MM.1S (cell line): ENCODE measurements at regions not wholly inside any gene's neighbourhood (a gene's known extent, or its start where the extent isn't known, plus 50 kb on each side); places are given as distances from the start of the nearest gene placed in this dataset.
A peak's percentile ranks its signal among the peaks of the same experiment; 100 is the strongest.

Experiments
- DNase-seq: peaks from one replicate; pipeline ENCODE4 v3.0.0-alpha.2; 2015
- H2AFZ ChIP-seq: fragments of 300-600 bp; sonication (generic); 2 replicates; pipeline ENCODE4 v1.6.0; 2016; ENCODE audit warnings: antibody characterized with exemption, low read length
- H3F3A ChIP-seq: fragments of 300-600 bp; sonication (generic); 2 replicates; pipeline ENCODE4 v1.6.1; 2016; ENCODE audit warnings: mild to moderate bottlenecking, antibody characterized with exemption, low read length, moderate library complexity, mixed read lengths; ENCODE audit not compliant: insufficient read depth
- H3K27ac ChIP-seq: fragments of 300-600 bp; sonication (generic); 2 replicates; pipeline ENCODE4 v1.5.1; 2016; ENCODE audit warnings: mild to moderate bottlenecking, low read length
- H3K27me3 ChIP-seq: fragments of 300-600 bp; sonication (generic); replicated peaks from 2 replicates; pipeline ENCODE4 v1.6.0; 2016; ENCODE audit warnings: low read length; ENCODE audit not compliant: insufficient read depth
- H3K36me3 ChIP-seq: fragments of 300-600 bp; sonication (generic); replicated peaks from 2 replicates; pipeline ENCODE4 v1.6.1; 2016; ENCODE audit warnings: mild to moderate bottlenecking, low read length, mixed read lengths; ENCODE audit not compliant: insufficient read depth
- H3K4me1 ChIP-seq: fragments of 300-600 bp; sonication (generic); 2 replicates; pipeline ENCODE4 v1.6.1; 2016; ENCODE audit warnings: low read length, mixed read lengths
- H3K4me2 ChIP-seq: fragments of 300-600 bp; sonication (generic); 2 replicates; pipeline ENCODE4 v1.6.0; 2016; ENCODE audit warnings: low read depth, low read length
- H3K4me3 ChIP-seq: fragments of 300-600 bp; sonication (generic); 2 replicates; pipeline ENCODE4 v1.5.1; 2016; ENCODE audit warnings: low read length, mixed read lengths
- H3K79me2 ChIP-seq: fragments of 300-600 bp; sonication (generic); 2 replicates; pipeline ENCODE4 v1.6.1; 2016; ENCODE audit warnings: mixed run types, low read length, mixed read lengths
- H3K9ac ChIP-seq: fragments of 300-600 bp; sonication (generic); 2 replicates; pipeline ENCODE4 v1.6.1; 2016; ENCODE audit warnings: low read length, mixed read lengths
- H3K9me2 ChIP-seq: fragments of 300-600 bp; sonication (generic); replicated peaks from 2 replicates; pipeline ENCODE4 v1.6.1; 2016; ENCODE audit warnings: mild to moderate bottlenecking, low read length, mixed read lengths; ENCODE audit not compliant: insufficient read depth
- H3K9me3 ChIP-seq: fragments of 300-600 bp; sonication (generic); replicated peaks from 2 replicates; pipeline ENCODE4 v1.6.1; 2016; ENCODE audit warnings: mild to moderate bottlenecking, low read length, mixed read lengths; ENCODE audit not compliant: insufficient read depth
- H4K20me1 ChIP-seq: fragments of 300-600 bp; sonication (generic); 2 replicates; pipeline ENCODE4 v1.6.1; 2016; ENCODE audit warnings: mild to moderate bottlenecking, low read length, moderate library complexity, mixed read lengths; ENCODE audit not compliant: insufficient read depth
- EZH2 ChIP-seq: fragments of 300-600 bp; sonication (generic); optimal IDR thresholded peaks from 2 replicates; pipeline ENCODE3; 2017; ENCODE audit warnings: low read depth, mild to moderate bottlenecking, antibody characterized with exemption, low read length, mixed read lengths
- EZH2phosphoT487 ChIP-seq: fragments of 300-600 bp; sonication (generic); IDR thresholded peaks from 2 replicates; pipeline ENCODE4 v1.6.1; 2018; ENCODE audit warnings: antibody characterized with exemption, low read length
- TF ChIP-seq, protein P1 (sequence below): fragments of 300-600 bp; sonication (generic); IDR thresholded peaks from 2 replicates; pipeline ENCODE4 v1.5.1; 2016; ENCODE audit warnings: antibody characterized with exemption, low read length, mixed read lengths

DNA sequence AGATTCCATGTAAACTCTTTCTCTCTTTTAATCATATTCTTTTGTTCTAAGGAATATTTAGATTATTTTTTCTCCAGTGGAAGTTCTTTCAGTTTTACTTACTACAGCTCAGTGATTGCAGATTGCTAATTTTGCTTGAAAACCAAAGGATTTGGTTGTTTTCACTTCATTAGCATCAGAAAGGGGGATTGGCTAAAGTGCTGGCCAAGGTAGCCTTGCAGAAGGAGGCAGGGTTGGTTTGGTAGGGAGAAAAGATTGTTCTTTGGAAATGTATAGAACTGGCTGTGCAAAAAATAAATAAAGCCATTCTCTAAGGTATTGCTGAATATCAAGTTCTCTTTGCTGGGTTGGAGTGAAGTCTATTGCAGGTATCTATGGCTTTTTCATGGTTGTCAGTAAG, 92.6 kb downstream of the FAT3 start:
- Histone ChIP-seq H3K27me3 (no peaks in the 10 kb centered on the region), H3K9me3 (no peaks in the 10 kb centered on the region), H3K4me2 (no peak overlapping the region), H3K36me3 (no peaks in the 10 kb centered on the region), H3F3A (peaks cover 2% of the 10 kb centered on the region; the same call in 1 of the 2 replicates), H3K9me2 (no peaks in the 10 kb centered on the region), H3K4me3 (no peak overlapping the region), H3K79me2 (no peaks in the 10 kb centered on the region), H3K27ac (no peak overlapping the region), H2AFZ (no peak overlapping the region), H3K4me1 (peaks cover 5% of the 10 kb centered on the region; the same call in 1 of the 2 replicates), H4K20me1 (no peaks in the 10 kb centered on the region), H3K9ac (no peak overlapping the region)
- DNase-seq, result no peak
- TF ChIP-seq EZH2phosphoT487 (no peak), EZH2 (no peak)
- TF ChIP-seq, protein P1, sequence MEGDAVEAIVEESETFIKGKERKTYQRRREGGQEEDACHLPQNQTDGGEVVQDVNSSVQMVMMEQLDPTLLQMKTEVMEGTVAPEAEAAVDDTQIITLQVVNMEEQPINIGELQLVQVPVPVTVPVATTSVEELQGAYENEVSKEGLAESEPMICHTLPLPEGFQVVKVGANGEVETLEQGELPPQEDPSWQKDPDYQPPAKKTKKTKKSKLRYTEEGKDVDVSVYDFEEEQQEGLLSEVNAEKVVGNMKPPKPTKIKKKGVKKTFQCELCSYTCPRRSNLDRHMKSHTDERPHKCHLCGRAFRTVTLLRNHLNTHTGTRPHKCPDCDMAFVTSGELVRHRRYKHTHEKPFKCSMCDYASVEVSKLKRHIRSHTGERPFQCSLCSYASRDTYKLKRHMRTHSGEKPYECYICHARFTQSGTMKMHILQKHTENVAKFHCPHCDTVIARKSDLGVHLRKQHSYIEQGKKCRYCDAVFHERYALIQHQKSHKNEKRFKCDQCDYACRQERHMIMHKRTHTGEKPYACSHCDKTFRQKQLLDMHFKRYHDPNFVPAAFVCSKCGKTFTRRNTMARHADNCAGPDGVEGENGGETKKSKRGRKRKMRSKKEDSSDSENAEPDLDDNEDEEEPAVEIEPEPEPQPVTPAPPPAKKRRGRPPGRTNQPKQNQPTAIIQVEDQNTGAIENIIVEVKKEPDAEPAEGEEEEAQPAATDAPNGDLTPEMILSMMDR, result no peak

DNA sequence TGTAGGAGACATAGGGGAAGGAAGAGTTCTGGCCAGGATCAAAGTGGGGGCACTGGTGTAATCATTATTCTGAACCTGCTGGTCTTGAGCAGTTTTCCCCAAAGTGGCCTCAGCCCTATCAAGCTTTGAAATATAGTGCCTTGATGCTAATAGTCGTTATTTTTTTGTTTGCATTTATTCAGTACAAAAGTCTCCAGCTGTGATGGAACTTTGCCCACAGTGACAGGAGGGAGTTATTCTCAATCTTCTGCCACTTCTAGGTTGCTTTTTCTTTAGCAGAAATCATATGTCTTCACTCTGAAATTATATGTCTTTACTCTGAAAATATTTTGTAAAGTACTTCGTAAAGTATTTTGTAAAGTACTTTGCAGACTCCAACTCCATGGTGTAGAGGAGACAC, 93.1 kb downstream of the FAT3 start:
- H3K27ac ChIP-seq, result no peak overlapping the region
- H3K36me3 ChIP-seq, result no peaks in the 10 kb centered on the region
- H2AFZ ChIP-seq, result no peak overlapping the region
- H3F3A ChIP-seq, result peaks cover 2% of the 10 kb centered on the region; the same call in 1 of the 2 replicates
- no peaks in the 10 kb centered on the region for H3K9me3 ChIP-seq
- H3K79me2 ChIP-seq, result no peaks in the 10 kb centered on the region
- H3K4me2 ChIP-seq, result no peak overlapping the region
- no peak overlapping the region for H3K4me3 ChIP-seq
- TF ChIP-seq EZH2phosphoT487, result no peak
- TF ChIP-seq, protein P1, result no peak
- TF ChIP-seq EZH2, result no peak
- no peaks in the 10 kb centered on the region for H3K9me2 ChIP-seq
- no peaks in the 10 kb centered on the region for H4K20me1 ChIP-seq
- no peak for DNase-seq
- H3K27me3 ChIP-seq, result no peaks in the 10 kb centered on the region
- peaks cover 10% of the 10 kb centered on the region for H3K4me1 ChIP-seq
- no peak overlapping the region for H3K9ac ChIP-seq

DNA sequence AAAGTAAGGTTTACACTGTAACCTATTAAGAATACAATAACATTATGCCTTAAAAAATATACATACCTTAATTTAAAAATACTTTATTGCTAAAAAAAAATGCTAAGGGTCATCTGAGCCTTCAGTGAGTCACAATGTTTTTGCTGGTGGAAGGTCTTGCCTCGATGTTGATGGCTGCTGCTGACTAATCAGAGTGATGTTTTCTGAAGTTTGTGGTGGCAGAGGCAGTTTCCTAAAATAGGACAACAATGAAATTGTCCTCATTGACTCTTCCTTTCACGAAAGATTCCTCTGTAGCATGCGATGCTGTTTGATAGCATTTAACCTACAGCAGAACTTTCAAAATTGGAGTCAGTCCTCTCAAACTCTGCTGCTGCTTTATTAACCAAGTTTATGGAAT, 97.6 kb downstream of the FAT3 start:
- peaks cover 11% of the 10 kb centered on the region for H3K4me1 ChIP-seq
- H3K4me2 ChIP-seq, result peak overlapping the region; percentile 40
- no peak overlapping the region for H3K9ac ChIP-seq
- H3K9me2 ChIP-seq, result no peaks in the 10 kb centered on the region
- TF ChIP-seq EZH2phosphoT487, result no peak
- TF ChIP-seq EZH2, result no peak
- TF ChIP-seq, protein P1, result no peak
- peak; percentile 86 for DNase-seq
- no peaks in the 10 kb centered on the region for H3K79me2 ChIP-seq
- H4K20me1 ChIP-seq, result no peaks in the 10 kb centered on the region
- no peak overlapping the region; the same call in 1 of the 2 replicates for H3K27ac ChIP-seq
- H3F3A ChIP-seq, result peaks cover 2% of the 10 kb centered on the region; the same call in 1 of the 2 replicates
- no peaks in the 10 kb centered on the region for H3K27me3 ChIP-seq
- H3K36me3 ChIP-seq, result no peaks in the 10 kb centered on the region
- no peak overlapping the region for H2AFZ ChIP-seq
- H3K9me3 ChIP-seq, result no peaks in the 10 kb centered on the region
- no peak overlapping the region for H3K4me3 ChIP-seq
